NCI-H2171 treated with DMSO at 0.1 percent for 48 hours (cell line): ENCODE measurements at regions not wholly inside any gene's neighbourhood (a gene's known extent, or its start where the extent isn't known, plus 50 kb on each side); places are given as distances from the start of the nearest gene placed in this dataset.

ENCODE experiments used
- DNase-seq: peaks from one replicate; lab custom pipeline; 2025; lab: John Stamatoyannopoulos, UW

DNA sequence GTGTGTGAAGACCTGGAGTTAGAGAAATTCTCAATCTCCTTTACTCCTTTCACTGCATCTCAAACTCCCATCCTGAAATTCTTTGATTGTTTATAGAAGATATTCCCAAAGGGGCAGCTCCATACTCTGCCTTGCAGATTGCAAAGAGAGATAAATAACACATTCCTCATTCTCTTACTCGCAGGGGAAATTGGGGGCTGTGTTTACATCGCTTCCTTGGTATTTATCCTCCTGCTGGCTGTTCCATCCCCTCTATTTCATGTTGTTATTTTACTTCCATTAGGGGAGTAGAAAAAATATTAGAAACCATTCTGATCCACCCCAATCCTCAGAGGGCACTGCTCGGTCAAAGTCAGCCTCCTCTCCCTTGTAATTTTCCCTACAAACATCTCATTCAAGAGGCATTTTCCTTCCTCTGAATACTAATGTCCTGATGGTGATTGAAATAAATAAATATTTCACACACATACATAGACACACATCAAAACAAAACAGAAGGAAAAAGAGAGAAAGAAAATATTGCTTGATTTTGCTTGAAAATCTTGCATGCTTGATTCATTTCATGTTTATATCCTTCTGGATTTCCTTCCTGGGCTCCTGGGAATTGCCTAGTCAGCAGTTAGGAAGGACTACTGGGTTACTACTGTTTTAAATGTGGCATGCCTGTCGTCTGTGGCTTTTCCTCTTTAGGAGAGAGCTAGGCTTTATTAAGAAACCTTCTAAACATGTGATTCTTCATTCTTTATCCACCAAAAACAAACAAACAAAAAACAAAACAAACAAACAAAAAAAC, 420.1 kb upstream of the PAPPA start:
- peak; percentile 7 for DNase-seq

GRCh38 chr9:115739096-115739875, 414.3 kb upstream of the PAPPA start:
- no peak for DNase-seq

GRCh38 chr9:115740986-115741385, 412.6 kb upstream of the PAPPA start:
- DNase-seq, result no peak

DNA sequence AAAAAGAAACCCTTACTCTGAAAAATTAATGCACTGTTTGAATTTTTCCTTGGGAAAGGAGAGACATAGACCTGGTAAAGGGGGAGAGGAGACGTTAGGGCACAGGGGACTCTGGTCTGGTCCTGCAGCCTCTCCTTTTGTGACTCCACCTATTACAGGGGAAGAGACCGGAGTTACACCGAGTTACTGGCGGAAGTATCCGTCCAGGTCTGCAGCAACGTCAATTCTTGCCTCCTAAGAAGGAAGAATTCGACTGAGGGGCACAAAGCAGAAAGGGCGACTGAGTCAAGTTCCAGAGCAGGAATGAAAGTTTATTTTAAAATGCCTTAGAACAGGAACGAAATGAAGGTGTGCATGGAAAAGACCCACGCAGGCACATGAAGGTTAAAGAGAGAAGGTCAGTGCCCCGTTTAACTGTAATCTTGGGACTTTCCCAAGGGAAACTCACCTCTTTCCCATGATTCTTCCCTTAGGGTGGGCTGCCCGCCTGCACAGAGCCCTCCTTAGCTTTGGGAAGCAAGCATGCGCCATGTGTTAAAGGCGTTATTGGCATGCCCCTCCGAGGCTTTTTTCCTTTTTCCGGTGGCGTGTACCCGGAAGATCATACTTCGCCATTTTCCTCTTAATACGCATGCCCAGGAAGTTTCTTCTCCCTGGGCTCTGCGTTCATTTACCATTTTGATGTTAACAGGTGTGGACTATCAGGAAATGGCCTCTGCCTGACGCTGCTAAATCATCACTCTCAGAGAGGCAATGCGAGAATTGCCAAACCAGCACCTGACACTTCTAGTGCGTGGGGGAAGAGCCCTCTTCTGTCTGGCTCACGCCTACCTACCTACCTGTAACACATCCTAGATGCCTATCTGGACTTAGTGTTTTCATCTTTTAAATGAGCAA, 409.6 kb upstream of the PAPPA start:
- DNase-seq, result no peak

- DNase-seq, result no peak
Observed at GRCh38 chr9:115746496-115746895, 407.1 kb upstream of the PAPPA start.

DNA sequence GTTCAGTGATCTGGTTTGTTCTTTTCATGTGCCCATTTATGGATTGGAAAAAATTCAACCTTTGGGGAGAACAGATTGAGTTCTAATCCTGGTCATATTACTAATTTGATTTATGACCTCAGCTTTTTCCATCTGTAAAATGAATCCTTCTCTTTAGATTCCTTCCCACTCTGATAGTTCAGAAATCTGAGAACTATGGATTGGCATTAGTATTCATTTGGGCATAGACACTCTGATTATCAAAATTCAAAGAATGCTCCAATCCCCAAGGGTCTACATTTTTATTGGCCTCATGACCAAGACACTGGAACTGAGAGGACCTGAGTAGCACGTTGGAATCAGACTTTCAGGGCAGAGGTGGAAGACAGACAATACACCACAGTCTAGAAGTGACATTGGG, 405.9 kb upstream of the PAPPA start:
- no peak for DNase-seq

GRCh38 chr9:115756736-115757135, 396.9 kb upstream of the PAPPA start:
- DNase-seq, result no peak

DNA sequence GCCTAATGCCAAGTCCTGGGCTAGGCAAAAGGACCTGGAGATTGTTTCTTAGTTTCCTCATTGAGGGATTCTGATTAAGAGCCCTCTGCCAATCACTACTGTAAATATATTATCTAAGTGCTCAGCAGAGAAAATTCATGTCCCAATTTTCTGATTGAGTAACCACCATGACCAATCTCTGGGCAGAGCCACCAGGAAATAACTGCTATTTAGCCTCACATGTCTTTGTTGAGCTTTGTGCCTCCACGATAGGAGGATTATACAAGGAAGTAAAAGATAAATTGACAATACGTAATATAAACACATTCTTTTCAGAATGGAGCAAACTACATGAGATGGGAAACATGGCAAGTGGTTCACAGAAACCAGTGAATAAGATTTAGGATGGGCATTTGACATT, 396.1 kb upstream of the PAPPA start:
- no peak for DNase-seq

GRCh38 chr9:115758441-115758840, 395.1 kb upstream of the PAPPA start:
- no peak for DNase-seq

DNA sequence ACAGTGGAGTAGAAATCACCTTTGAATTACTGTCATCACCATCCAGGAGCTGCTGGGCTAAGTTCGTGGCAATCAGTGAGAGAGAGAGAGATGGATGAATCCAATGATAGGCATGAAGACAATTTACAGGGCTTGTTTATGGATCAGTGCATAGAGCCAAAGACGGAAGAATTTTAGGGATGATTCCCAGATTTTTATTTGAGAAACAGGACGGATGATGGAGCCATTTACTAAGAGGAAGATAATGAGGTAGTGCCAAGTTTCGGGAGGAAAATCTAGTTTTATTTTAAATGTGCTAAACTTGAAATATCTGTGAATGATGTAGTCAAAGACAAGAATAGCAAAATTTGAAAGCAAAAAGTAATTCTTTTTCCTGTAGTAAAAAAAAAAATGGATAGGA, 394.2 kb upstream of the PAPPA start:
- DNase-seq, result no peak

GRCh38 chr9:115764645-115765044, 388.9 kb upstream of the PAPPA start:
- no peak for DNase-seq

DNA sequence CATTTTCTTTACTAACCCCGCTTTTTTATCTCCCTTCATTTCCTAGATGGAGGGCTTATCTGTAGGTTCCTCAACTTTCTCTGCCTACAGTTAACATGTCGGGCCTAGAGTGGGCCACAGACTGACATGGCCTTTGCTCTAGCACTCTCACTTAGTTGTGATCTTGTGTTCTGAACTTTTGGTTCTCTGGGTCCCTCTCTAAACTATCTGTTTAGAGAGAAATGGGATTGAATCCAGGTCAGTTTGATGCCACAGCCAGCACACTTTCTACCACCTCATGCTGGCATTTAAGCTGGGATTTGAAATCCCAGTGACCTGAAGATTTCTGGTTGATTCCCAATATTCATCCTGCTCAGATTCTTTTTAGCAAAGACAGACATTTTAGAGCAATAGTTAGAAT, 388.5 kb upstream of the PAPPA start:
- no peak for DNase-seq

DNA sequence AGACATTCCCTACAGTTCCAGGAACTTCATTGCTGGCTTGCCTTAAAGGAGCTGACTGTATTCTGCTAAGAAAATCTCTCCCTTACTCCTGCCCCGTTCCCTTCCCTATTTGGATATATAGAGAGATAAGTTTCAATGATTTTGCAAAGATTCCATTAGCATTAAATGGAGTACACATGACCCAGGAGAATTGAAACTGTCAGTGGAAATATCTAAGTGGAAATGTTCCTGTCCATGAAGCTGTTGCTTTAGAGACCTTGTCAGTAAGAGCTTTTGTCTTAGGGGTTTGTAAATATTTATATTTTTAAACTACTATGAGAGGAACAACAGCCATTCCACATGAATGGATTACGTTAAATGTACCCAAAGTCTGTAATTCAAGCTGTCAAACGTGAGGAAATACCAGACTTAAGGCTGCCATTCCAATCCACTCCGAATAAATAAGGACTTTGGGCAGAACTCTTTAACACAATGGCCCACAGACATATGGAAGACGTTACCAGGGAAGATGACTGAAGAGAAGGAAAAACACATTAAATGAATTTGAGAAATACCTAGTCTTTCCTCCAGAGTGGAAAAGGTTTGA, 387.1 kb upstream of the PAPPA start:
- no peak for DNase-seq

GRCh38 chr9:115770521-115770920, 383.1 kb upstream of the PAPPA start:
- DNase-seq, result no peak

DNA sequence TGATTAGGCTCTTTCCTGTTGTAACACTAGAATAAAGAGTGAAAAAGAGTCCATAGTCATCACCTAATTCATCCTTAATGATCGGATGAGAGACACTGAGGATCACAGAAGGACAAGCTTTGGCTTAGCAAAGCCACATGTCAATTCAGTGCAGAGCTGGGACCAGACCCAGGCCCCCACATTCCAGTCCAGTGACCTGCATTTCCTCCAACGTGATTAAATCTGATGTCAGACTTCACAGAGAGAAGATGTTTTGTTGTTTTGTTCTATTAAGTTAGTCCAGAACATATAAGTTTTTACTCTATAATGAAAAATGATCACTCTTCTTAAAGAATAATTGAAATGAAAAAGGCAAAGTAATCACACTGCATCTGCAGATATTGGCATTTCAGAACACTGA, 377.9 kb upstream of the PAPPA start:
- DNase-seq, result no peak

DNA sequence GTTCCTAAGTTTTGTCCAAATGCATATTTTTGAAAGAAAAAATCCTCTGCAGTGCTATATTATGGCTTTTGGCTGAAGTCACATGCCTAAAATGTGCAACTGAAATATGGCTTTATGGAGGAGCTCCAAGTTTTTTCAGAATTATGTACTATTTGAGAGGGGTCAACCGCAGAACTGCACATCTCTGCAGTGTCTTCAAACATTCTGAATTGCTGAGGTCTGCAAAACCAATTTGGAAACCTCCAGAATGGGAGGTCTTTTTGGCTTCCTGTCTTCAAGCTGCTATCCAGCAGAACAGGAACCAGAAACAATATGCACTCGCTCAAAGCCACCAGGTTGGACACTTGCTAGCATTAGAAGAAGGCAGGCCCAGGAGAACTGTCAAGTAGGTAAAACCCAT, 376.0 kb upstream of the PAPPA start:
- DNase-seq, result no peak

- DNase-seq, result no peak
Observed at GRCh38 chr9:115781070-115781736, 372.4 kb upstream of the PAPPA start.

GRCh38 chr9:115786321-115786720, 367.3 kb upstream of the PAPPA start:
- DNase-seq, result no peak

- DNase-seq, result no peak
Observed at GRCh38 chr9:115790520-115790919, 363.1 kb upstream of the PAPPA start.

- DNase-seq, result no peak
Observed at GRCh38 chr9:115794921-115795475, 358.6 kb upstream of the PAPPA start.

- DNase-seq, result peak; percentile 69
Observed at GRCh38 chr9:115799734-115800133, 353.9 kb upstream of the PAPPA start.
